HEK293 (cell line): ENCODE measurements at regions not wholly inside any gene's neighbourhood (a gene's known extent, or its start where the extent isn't known, plus 50 kb on each side); places are given as distances from the start of the nearest gene placed in this dataset.

Source experiments
- CTCF ChIA-PET: fragments of 350-600 bp; formaldehyde crosslinking; extraction: SDS; loops from one replicate; lab custom pipeline; 2021; ENCODE audit warnings: antibody characterized with exemption; lab: Yijun Ruan, JAX
- POLR2A ChIA-PET: fragments of 300-600 bp; formaldehyde crosslinking; extraction: SDS; loops from one replicate; lab custom pipeline; 2020; ENCODE audit warnings: antibody characterized with exemption, inconsistent platforms; lab: Yijun Ruan, JAX
- H3K27ac ChIP-seq: fragments of 200-500 bp; sonication (Bioruptor generic); 2 replicates; pipeline ENCODE4 v1.5.1; 2014; ENCODE audit warnings: low read depth, low read length, control low read depth, inconsistent platforms; ENCODE audit errors: extremely low read depth
- H3K36me3 ChIP-seq, 2 experiments: fragments of 200-500 bp in 1 of 2; sonication (Bioruptor generic) in 1 of 2; 1 replicate in 1 of 2; 2 replicates in 1 of 2; pipeline ENCODE4 v1.5.1; 2014 to 2017; ENCODE audit warnings: inconsistent platforms in 2 of 2, low read length in 2 of 2; ENCODE audit not compliant: control insufficient read depth in 2 of 2, insufficient read depth in 1 of 2
- H3K4me1 ChIP-seq: fragments of 200-500 bp; sonication (Bioruptor generic); 2 replicates; pipeline ENCODE4 v1.5.1; 2014; ENCODE audit warnings: mild to moderate bottlenecking, low read length, inconsistent platforms; ENCODE audit not compliant: control insufficient read depth, insufficient read depth
- H3K4me3 ChIP-seq: 2 replicates; pipeline ENCODE4 v1.5.1; 2011; ENCODE audit warnings: low read depth, mild to moderate bottlenecking, control low read depth, low read length, moderate library complexity
- H3K9me3 ChIP-seq: fragments of 200-500 bp; sonication (Bioruptor generic); 2 replicates; pipeline ENCODE4 v1.5.1; 2014; ENCODE audit warnings: low read depth, low read length, inconsistent platforms; ENCODE audit not compliant: control insufficient read depth, insufficient read depth
- FEZF1 ChIP-seq: fragments of 450-650 bp; formaldehyde crosslinking; IDR thresholded peaks from 2 replicates; pipeline ENCODE4 v1.5.1; 2016; ENCODE audit warnings: missing biosample characterization, missing genetic modification characterization
- PRDM6 ChIP-seq: fragments of 450-650 bp; formaldehyde crosslinking; IDR thresholded peaks from 2 replicates; pipeline ENCODE4 v1.5.1; 2017; ENCODE audit warnings: missing biosample characterization, missing genetic modification characterization
- SCRT1 ChIP-seq: fragments of 450-650 bp; formaldehyde crosslinking; IDR thresholded peaks from 2 replicates; pipeline ENCODE4 v1.5.1; 2016; ENCODE audit warnings: missing biosample characterization, missing genetic modification characterization, borderline replicate concordance
- ZBTB20 ChIP-seq: fragments of 450-650 bp; formaldehyde crosslinking; IDR thresholded peaks from 2 replicates; pipeline ENCODE4 v1.5.1; 2016; ENCODE audit warnings: missing biosample characterization, missing genetic modification characterization
- ZBTB44 ChIP-seq: fragments of 450-650 bp; IDR thresholded peaks from 2 replicates; pipeline ENCODE4 v1.5.1; 2018; ENCODE audit warnings: missing biosample characterization, mild to moderate bottlenecking, missing genetic modification characterization
- ZBTB48 ChIP-seq: fragments of 450-650 bp; formaldehyde crosslinking; IDR thresholded peaks from 2 replicates; pipeline ENCODE4 v1.5.1; 2016; ENCODE audit warnings: missing biosample characterization, missing genetic modification characterization
- ZNF302 ChIP-seq: fragments of 450-650 bp; formaldehyde crosslinking; IDR thresholded peaks from 2 replicates; pipeline ENCODE4 v1.5.1; 2016; ENCODE audit warnings: missing biosample characterization, missing genetic modification characterization, low read depth
- ZNF426 ChIP-seq: fragments of 450-650 bp; formaldehyde crosslinking; IDR thresholded peaks from 2 replicates; pipeline ENCODE4 v1.5.1; 2017; ENCODE audit warnings: missing biosample characterization, missing genetic modification characterization, mild to moderate bottlenecking, inconsistent platforms, moderate library complexity
- ZNF610 ChIP-seq: fragments of 450-650 bp; formaldehyde crosslinking; IDR thresholded peaks from 2 replicates; pipeline ENCODE4 v1.5.1; 2016; ENCODE audit warnings: missing biosample characterization, missing genetic modification characterization, borderline replicate concordance
- ZSCAN30 ChIP-seq: fragments of 450-650 bp; IDR thresholded peaks from 2 replicates; pipeline ENCODE4 v1.5.1; 2018; ENCODE audit warnings: missing biosample characterization, mild to moderate bottlenecking, missing genetic modification characterization, moderate library complexity
- TF ChIP-seq, protein P1 (sequence below): fragments of 450-650 bp; formaldehyde crosslinking; IDR thresholded peaks from 2 replicates; pipeline ENCODE4 v1.5.1; 2016; ENCODE audit warnings: missing biosample characterization, missing genetic modification characterization
- TF ChIP-seq, protein P2 (sequence below): fragments of 450-650 bp; formaldehyde crosslinking; IDR thresholded peaks from 2 replicates; pipeline ENCODE4 v1.5.1; 2017; ENCODE audit warnings: missing biosample characterization, missing genetic modification characterization

DNA sequence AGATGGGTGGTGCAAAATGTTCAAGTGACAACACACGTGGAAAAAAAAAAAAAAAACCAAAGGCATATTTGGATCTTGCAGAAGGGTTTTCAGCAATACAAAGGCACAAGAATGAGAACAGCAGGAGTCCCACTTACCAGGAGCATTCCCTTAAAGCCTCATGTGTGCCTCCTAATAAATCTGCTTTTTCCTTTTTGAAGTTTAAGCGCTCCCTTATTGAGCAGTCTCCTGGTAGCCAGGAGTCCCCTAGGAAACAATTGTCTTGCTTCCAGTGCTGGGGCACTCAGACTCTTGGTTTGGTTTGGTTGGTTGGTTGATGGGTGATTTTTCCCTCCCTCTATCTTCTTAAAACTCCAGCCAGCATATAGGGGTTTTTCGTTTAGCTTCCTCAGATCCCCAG is 321.8 kb upstream of the NFE2L3 start:
- Histone ChIP-seq H3K9me3 (no peaks in the 10 kb centered on the region), H3K27ac (no peak overlapping the region), H3K4me3 (no peak overlapping the region), H3K36me3 (no peaks in the 10 kb centered on the region), H3K4me1 (peaks cover 19% of the 10 kb centered on the region)
- ChIA-PET POLR2A (interaction anchor here (0.6 kb wide), 1 partner anchor 461 kb away, joined by 3 read pairs; no protein-coding TSS in a partner anchor), CTCF (interaction anchor here (0.6 to 1.1 kb wide), 4 partner anchors 9 to 413 kb away, joined by 3 to 5 read pairs (median 4); no protein-coding TSS in a partner anchor)
- TF ChIP-seq, protein P1, sequence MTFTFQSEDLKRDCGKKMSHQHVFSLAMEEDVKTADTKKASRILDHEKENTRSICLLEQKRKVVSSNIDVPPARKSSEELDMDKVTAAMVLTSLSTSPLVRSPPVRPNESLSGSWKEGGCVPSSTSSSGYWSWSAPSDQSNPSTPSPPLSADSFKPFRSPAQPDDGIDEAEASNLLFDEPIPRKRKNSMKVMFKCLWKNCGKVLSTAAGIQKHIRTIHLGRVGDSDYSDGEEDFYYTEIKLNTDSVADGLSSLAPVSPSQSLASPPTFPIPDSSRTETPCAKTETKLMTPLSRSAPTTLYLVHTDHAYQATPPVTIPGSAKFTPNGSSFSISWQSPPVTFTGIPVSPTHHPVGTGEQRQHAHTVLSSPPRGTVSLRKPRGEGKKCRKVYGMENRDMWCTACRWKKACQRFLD (tag by site-specific recombination), result no peak
- TF ChIP-seq ZBTB48 (tag by site-specific recombination) (0 out of 2 replicates have a peak, but pooled peaks have one; percentile 31), ZNF302 (tag by site-specific recombination) (no peak)

DNA sequence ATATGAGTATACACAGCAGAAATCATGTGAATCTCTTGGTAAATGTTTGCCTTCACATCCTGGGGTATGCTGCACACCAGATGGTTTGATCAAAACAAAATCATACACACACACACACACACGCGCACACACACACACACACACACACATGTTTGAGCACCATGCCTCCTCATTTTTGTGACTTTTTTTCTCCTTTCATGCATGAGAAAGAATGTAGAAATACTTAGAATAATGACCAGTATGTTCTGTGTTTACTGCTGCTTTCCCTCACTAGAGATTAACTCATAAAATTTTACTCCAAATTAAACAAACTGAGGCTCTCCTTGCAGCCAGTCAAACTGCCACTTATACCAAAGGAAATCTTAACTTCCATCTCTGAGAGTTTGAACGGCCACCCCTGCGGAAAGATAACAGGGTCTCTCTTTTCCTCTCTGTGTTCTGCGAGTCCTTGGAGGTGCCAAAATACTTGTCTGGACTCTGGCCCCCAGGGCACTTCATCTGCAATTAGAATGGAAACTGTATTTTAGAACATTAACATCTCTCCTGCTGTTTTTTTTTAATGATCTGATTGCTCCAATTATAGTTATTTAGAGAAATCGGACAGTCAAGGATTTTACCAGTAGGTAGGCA is 320.8 kb upstream of the NFE2L3 start:
- CTCF ChIA-PET, result interaction anchor here (0.6 to 1.0 kb wide), 3 partner anchors 8 to 414 kb away, joined by 3 to 5 read pairs (median 4); no protein-coding TSS in a partner anchor
- H3K4me3 ChIP-seq, result no peak overlapping the region

DNA sequence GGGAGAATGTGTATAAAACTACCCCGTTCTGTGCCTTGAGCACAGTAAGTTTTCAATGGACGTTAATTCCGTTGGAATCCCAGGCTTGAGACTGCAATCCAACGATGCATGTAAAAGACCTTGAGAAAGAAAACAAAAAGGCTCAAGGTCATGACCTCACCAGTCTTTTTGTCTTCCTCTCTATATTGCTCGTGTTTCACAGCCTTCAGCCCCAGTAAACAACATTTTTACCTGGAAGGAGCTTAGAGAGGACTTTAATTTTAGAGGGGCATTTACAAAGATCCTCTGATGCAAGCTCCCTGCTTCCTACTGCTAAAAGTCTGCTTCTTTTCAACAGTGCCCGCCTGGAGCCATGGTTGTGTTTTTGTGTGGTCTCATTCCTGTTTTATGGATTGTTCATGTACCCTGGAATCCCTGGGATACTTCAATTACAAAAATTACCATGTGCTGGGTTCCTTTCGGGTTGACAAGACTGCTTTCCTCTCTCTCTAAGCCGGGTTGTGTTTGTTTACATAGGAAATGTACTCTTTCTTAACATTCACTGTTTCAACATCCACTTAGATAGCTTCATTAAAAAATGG is 320.1 kb upstream of the NFE2L3 start:
- Histone ChIP-seq H3K4me1 (peaks cover 19% of the 10 kb centered on the region), H3K27ac (peak overlapping the region; percentile 67), H3K9me3 (no peaks in the 10 kb centered on the region), H3K4me3 (no peak overlapping the region), H3K36me3 (no peaks in the 10 kb centered on the region)
- TF ChIP-seq PRDM6 (tag by site-specific recombination) (peak; percentile 37; the same call in 1 of the 2 replicates), ZNF610 (tag by site-specific recombination) (no peak), ZSCAN30 (0 out of 2 replicates have a peak, but pooled peaks have one; percentile 30), FEZF1 (peak; percentile 38), ZBTB20 (tag by site-specific recombination) (peak; percentile 10), ZBTB44 (tag by site-specific recombination) (peak; percentile 2; the same call in 1 of the 2 replicates)
- ChIA-PET CTCF (interaction anchor here (0.6 to 0.7 kb wide), 2 partner anchors 18 to 146 kb away, joined by 3 read pairs; no protein-coding TSS in a partner anchor), POLR2A (no interaction called here)

More for the DNA sequence above, 320.8 kb upstream of the NFE2L3 start:
- H3K27ac ChIP-seq, result peak overlapping the region; percentile 67; the same call in 1 of the 2 replicates
- no peaks in the 10 kb centered on the region for H3K9me3 ChIP-seq
- 0 out of 2 replicates have a peak, but pooled peaks have one; percentile 11 for TF ChIP-seq ZBTB44 (tag by site-specific recombination)
- TF ChIP-seq FEZF1, result peak; percentile 55; the same call in 1 of the 2 replicates
- TF ChIP-seq, protein P2, sequence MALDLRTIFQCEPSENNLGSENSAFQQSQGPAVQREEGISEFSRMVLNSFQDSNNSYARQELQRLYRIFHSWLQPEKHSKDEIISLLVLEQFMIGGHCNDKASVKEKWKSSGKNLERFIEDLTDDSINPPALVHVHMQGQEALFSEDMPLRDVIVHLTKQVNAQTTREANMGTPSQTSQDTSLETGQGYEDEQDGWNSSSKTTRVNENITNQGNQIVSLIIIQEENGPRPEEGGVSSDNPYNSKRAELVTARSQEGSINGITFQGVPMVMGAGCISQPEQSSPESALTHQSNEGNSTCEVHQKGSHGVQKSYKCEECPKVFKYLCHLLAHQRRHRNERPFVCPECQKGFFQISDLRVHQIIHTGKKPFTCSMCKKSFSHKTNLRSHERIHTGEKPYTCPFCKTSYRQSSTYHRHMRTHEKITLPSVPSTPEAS (tag by site-specific recombination), result peak; percentile 75
- no peak for TF ChIP-seq SCRT1 (tag by site-specific recombination)
- TF ChIP-seq ZNF426 (tag by site-specific recombination), result no peak
- TF ChIP-seq PRDM6 (tag by site-specific recombination), result peak; percentile 72
- peaks cover 19% of the 10 kb centered on the region for H3K4me1 ChIP-seq
- H3K36me3 ChIP-seq, result no peaks in the 10 kb centered on the region
- POLR2A ChIA-PET, result no interaction called here
